ENCODE measurements at regions not wholly inside any gene's neighbourhood (a gene's known extent, or its start where the extent isn't known, plus 50 kb on each side); places are given as distances from the start of the nearest gene placed in this dataset.

GRCh38 chr4:138412847-138413246 is 170.7 kb upstream of the SLC7A11 start:
- TF ChIP-seq GATA2 (IDR thresholded peaks at IDR 0.05; ENCODE audit: low read depth, low read length), result no peak
- TF ChIP-seq GATA3 (IDR thresholded peaks at IDR 0.05; ENCODE audit: low read depth, low read length), result no peak

All from SH-SY5Y (cell line).